Thymus (tissue), 11 donors: ENCODE measurements at regions not wholly inside any gene's neighbourhood (a gene's known extent, or its start where the extent isn't known, plus 50 kb on each side); places are given as distances from the start of the nearest gene placed in this dataset.
A peak's percentile ranks its signal among the peaks of the same experiment; 100 is the strongest.
"Not testable (repeated sequence)": the region's sequence is repeated elsewhere in the genome, so short reads cannot be mapped to it uniquely, and the experiment has no call there.

Experiments
- DNase-seq, 9 donors: peaks; one replicate each; pipeline ENCODE4 v3.0.0-alpha.2; 2013; ENCODE audit warnings: low spot score in 9 of 9, low read depth in 6 of 9, missing footprints in 1 of 9
- H3K27ac ChIP-seq, 2 donors: one replicate each; pipeline ENCODE4 v1.5.1; 2013; ENCODE audit warnings: control low read depth in 1 of 2, low read depth in 1 of 2, low read length in 1 of 2, mild to moderate bottlenecking in 1 of 2, moderate library complexity in 1 of 2
- H3K27me3 ChIP-seq, 2 donors: one replicate each; pipeline ENCODE4 v1.5.1; 2013; ENCODE audit warnings: low read length in 1 of 2; ENCODE audit not compliant: control insufficient read depth in 2 of 2, insufficient read depth in 1 of 2
- H3K36me3 ChIP-seq, 2 donors: one replicate each; pipeline ENCODE4 v1.5.1; 2013; ENCODE audit warnings: low read length in 1 of 2, mild to moderate bottlenecking in 1 of 2, moderate library complexity in 1 of 2; ENCODE audit not compliant: control insufficient read depth in 2 of 2, insufficient read depth in 2 of 2
- H3K4me1 ChIP-seq, 2 donors: one replicate each; pipeline ENCODE4 v1.5.1; 2013; ENCODE audit warnings: low read length in 2 of 2; ENCODE audit not compliant: control insufficient read depth in 2 of 2, insufficient read depth in 2 of 2
- H3K4me3 ChIP-seq, 2 donors: one replicate each; pipeline ENCODE4 v1.5.1; 2013; ENCODE audit warnings: low read length in 2 of 2, control low read depth in 1 of 2, mild to moderate bottlenecking in 1 of 2
- H3K9me3 ChIP-seq, 2 donors: one replicate each; pipeline ENCODE4 v1.5.1; 2013; ENCODE audit warnings: low read length in 1 of 2, mild to moderate bottlenecking in 1 of 2; ENCODE audit not compliant: control insufficient read depth in 2 of 2, insufficient read depth in 1 of 2
- WGBS: extraction: QIAGEN DNeasy Blood & Tissue Kit; methylation state at CpG from one replicate; pipeline ENCODE4 v1.1.7; 2013; 5-methylcytosine and 5-hydroxymethylcytosine counted together
- donor health status: healthy.

DNA sequence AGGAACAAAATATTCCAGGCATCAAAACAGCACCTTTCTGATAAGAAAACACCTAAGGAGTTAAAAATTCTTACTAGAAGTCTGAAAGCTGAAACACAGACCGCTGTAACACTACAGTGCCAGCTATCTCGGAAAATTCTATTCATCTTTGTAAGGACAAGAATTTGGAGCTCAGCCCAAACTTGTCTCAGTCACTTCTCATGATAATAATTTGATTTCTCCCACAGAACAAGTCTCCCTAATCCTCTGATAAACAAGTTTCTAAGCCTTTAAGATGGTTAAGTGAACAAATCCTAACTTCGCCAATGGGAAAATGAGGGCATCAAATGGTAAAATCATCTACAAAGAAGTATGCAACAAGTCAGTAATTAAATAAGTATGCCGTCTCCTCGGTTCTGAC lies 59.9 kb downstream of the SIPA1L2 start:
- 85% methylated on average over 5 of the region's 5 CpGs for WGBS
- Histone ChIP-seq H3K27me3 (no peaks in the 10 kb centered on the region), H3K4me3 (no peak overlapping the region), H3K36me3 (no peaks in the 10 kb centered on the region), H3K4me1 (no peaks in the 10 kb centered on the region), H3K9me3 (no peaks in the 10 kb centered on the region), H3K27ac (no peak overlapping the region)
- no peak for DNase-seq

DNA sequence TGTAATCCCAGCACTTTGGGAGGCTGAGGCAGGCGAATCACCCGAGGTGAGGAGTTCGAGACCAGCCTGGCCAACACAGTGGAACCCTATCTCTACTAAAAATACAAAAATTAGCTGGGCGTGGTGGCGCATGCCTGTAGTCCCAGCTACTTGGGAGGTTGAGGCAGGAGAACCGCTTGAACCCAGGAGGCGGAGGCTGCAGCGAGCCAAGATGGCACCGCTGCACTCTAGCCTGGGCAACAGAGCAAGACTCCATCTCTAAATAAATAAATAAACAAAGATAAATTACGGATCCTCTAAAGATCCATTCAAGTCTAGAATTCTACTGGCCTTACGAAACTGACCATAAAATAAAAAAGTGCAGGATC lies 60.4 kb downstream of the SIPA1L2 start:
- H3K27me3 ChIP-seq, H3K36me3 ChIP-seq, H3K4me1 ChIP-seq, H3K4me3 ChIP-seq, H3K9me3 ChIP-seq, H3K27ac ChIP-seq, DNase-seq: not testable (repeated sequence)
- WGBS: 98% methylated on average over 11 of the region's 11 CpGs

GRCh38 chr1:232568906-232569553 lies 60.9 kb downstream of the SIPA1L2 start:
- no peak for DNase-seq
- no peaks in the 10 kb centered on the region for H3K4me1 ChIP-seq
- no peaks in the 10 kb centered on the region for H3K9me3 ChIP-seq
- no peak overlapping the region for H3K4me3 ChIP-seq
- 97% methylated on average over 9 of the region's 9 CpGs for WGBS
- no peaks in the 10 kb centered on the region for H3K36me3 ChIP-seq
- no peaks in the 10 kb centered on the region for H3K27me3 ChIP-seq
- H3K27ac ChIP-seq: no peak overlapping the region

DNA sequence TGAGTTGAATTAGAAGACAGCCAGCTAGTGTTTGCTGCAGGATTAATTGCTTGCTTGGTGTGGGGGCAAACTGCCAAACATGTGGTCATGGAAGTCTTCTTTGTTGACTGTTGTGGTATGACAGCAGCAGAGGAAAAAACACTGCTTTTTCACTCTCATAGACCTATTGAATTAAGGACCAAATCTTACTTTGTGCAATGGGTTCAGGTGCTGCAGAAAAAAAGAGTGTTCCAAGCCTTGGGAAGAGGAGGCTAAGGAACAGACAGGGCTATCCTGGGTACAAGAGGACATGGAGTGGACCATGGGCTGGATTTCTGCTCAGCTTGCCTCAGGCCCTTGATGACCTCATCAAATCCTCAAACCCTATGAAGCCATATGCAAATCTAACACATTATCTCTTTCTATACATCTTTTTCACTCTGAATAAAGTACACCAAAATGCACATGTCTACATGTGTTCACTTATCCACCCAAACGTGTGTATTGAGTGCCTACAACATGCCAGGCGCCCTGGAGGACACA lies 61.5 kb downstream of the SIPA1L2 start:
- no peaks in the 10 kb centered on the region for H3K36me3 ChIP-seq
- H3K4me1 ChIP-seq: no peaks in the 10 kb centered on the region
- WGBS: 96% methylated on average over 2 of the region's 2 CpGs
- no peak overlapping the region for H3K27ac ChIP-seq
- H3K4me3 ChIP-seq: no peak overlapping the region
- no peaks in the 10 kb centered on the region for H3K9me3 ChIP-seq
- no peak for DNase-seq
- H3K27me3 ChIP-seq: no peaks in the 10 kb centered on the region

DNA sequence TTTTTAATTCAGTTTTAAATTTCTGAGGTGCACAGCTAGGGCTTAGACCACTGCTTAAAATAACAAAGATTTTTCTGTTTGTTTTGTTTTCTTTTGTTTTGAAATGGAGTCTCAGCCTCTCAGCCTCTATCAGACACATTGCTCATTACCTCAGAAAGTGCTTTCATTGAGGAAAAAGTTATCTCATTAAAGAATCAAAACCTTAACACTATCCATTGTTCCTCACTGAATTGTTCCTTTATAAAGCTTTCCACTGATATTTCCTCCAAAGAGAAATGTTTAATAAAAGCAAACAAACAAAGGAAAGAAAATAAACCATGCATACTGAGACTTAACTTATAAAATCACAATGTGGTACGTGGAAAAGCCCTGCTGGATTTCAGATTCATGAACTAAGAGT lies 63.8 kb downstream of the SIPA1L2 start:
- 97% methylated on average over 1 of the region's 1 CpG for WGBS
- no peak for DNase-seq
- Histone ChIP-seq H3K27ac (no peak overlapping the region), H3K4me1 (peaks cover 0 to 3% of the 10 kb centered on the region in 2 donors), H3K9me3 (no peaks in the 10 kb centered on the region), H3K27me3 (no peaks in the 10 kb centered on the region), H3K36me3 (no peaks in the 10 kb centered on the region), H3K4me3 (no peak overlapping the region)

DNA sequence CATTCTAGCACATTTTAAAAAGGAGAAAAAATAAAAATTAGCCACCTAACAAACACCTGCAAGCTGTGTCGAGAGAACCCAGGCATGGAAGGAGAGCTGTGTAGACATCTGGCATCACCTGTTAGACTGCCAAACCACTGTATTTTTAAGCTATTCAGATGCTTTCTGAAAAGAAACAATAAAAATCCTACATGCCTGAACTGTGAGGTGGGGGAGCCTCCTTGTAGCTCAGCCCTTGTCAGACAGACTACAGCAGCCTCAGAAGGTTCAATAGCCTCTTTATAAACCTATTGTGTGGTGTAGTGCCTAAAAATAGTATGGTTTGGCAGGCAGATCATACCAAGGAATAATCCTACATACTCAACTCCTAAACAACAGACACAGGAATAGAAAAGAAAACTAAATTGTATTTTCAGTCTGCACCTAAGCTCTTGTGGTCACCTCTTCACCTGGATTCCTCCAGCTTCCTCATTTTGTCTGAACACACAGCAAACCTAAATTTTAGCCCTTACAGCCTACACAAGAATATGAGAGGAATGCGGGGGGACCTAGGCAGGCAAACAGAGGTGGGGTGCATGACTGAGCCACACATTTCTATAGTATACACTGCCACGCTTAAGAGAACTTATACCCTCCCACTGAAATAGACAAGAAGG lies 67.0 kb downstream of the SIPA1L2 start:
- H3K9me3 ChIP-seq: no peaks in the 10 kb centered on the region
- H3K36me3 ChIP-seq: no peaks in the 10 kb centered on the region
- WGBS: 61% methylated on average over 3 of the region's 3 CpGs
- no peaks in the 10 kb centered on the region for H3K27me3 ChIP-seq
- no peak overlapping the region for H3K27ac ChIP-seq
- DNase-seq: no peak
- no peak overlapping the region for H3K4me3 ChIP-seq
- peaks cover 0 to 10% of the 10 kb centered on the region in 2 donors for H3K4me1 ChIP-seq

DNA sequence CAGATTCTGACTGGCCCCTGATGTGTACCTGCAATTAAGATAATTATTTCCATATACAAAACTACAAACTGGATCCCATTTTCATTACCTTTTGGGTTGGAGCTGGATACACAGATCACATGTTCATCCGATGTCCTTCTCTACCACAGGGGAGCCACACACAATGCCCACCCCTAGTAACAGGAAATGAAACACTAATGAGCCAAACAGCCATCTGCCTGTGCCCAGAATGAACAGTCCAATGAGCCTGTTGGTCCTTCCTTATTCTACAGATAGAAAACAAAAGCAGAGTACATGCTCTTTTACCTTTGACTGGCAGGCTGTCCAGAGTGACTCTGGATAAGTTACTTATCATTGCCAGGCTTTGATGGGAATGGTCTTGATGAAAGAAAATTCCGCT lies 68.6 kb downstream of the SIPA1L2 start:
- Histone ChIP-seq H3K27ac (no peak overlapping the region), H3K4me1 (peaks cover 0 to 10% of the 10 kb centered on the region in 2 donors), H3K4me3 (no peak overlapping the region), H3K27me3 (no peaks in the 10 kb centered on the region), H3K9me3 (no peaks in the 10 kb centered on the region), H3K36me3 (no peaks in the 10 kb centered on the region)
- no peak for DNase-seq
- WGBS: 95% methylated on average over 2 of the region's 2 CpGs

DNA sequence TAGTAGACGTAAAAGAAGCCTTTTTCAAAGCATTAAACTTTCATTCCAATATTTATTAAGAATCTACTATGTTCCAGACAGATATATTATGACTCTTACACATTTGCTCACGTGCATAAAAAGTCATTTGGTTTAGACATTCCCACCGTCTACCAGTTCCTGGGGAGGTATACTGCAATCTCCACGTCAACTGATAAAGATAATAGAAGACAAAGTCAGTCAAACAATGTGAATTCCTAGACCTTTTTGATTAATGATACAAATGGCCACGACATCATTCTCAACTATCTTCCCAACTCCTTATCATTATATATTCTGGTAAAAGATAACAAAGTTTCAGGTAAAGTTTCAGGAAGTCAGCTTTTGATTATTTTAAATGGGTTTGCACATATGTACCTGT lies 69.0 kb downstream of the SIPA1L2 start:
- Histone ChIP-seq H3K27me3 (no peaks in the 10 kb centered on the region), H3K4me3 (no peak overlapping the region), H3K9me3 (no peaks in the 10 kb centered on the region), H3K4me1 (peaks cover 0 to 10% of the 10 kb centered on the region in 2 donors), H3K36me3 (no peaks in the 10 kb centered on the region), H3K27ac (no peak overlapping the region)
- 95% methylated on average over 5 of the region's 5 CpGs for WGBS
- no peak for DNase-seq

DNA sequence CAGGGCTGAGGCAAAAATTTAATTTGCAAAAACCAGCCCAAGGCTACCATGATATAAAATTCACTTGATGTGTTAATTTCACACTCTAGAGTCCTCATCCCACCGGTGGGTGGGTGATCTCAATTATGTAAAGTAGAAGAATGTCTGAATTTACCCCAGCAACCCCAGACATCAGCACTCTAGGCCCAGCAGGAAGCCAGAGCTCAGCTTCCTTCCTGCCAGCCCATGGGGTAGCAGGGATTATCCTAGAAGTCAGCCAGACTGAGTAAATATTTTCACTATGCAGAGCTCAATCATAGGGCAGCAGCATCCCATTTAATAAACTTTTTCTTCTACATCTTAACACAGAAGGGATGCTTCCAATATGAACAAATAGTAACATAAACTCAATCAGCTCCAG lies 71.0 kb downstream of the SIPA1L2 start:
- peak in 1 of 9 donors; percentile 21 for DNase-seq
- Histone ChIP-seq H3K27ac (no peak overlapping the region), H3K4me1 (peaks cover 0 to 10% of the 10 kb centered on the region in 2 donors), H3K27me3 (no peaks in the 10 kb centered on the region), H3K4me3 (no peak overlapping the region), H3K9me3 (no peaks in the 10 kb centered on the region), H3K36me3 (no peaks in the 10 kb centered on the region)
- 10% methylated on average over 1 of the region's 1 CpG for WGBS
